ENCODE measurements at regions not wholly inside any gene's neighbourhood (a gene's known extent, or its start where the extent isn't known, plus 50 kb on each side); places are given as distances from the start of the nearest gene placed in this dataset.

DNA sequence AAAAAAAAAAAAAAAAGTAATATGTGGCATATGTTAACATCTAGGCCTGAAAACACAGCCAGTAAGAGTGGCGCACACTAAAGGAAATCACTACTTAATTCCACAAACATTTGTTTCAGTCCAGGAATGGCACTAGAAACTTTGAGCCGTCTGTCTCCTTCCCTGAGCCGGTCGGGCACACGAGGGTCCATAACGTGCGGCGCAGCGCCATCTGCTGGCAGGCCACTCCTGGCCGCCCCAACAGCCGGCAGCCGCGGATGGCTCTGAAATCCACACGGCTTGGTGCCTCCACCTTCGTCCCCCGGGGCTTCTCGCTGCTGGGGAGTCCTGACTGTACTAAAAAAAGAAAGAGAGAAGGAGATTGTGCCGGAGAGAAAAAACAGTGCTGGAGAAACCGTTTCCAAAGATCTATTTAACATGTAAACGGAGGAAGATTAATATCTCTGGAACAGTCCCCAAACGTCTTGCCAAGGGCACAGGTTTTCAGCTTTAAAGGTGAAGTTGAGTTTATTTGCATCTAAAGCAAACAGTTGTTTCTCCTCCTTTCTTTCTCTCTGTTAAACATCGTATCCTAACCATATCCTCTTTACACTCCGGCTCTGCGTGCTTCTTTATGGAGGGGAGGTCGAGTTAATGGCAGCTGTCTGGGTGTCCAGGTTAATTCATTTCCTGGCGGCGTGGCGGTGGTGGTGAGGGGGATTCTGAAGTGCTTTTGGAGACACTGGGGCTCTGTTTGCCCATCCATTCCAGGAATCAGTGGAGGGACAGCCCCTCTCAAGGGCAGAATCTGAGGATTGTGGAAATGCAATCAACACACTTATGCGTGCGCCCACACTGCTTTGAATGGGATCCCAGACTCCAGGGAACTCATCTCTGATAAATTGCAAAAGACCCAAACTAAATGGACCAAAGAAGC lies 611.3 kb upstream of the SALL1 start:
- peaks cover 0 to 3% (median 2%) of the 10 kb centered on the region in 4 donors for H3K4me1 Mint-ChIP-seq
- H3K27ac Mint-ChIP-seq, result no peak overlapping the region
- POLR2A ChIA-PET, result no interaction called here
- H3K9me3 Mint-ChIP-seq, result peaks cover 0 to 34% (median 4%) of the 10 kb centered on the region in 9 donors
- H3K36me3 Mint-ChIP-seq, result peaks cover 0 to 4% (median 0%) of the 10 kb centered on the region in 3 donors
- H3K4me3 Mint-ChIP-seq, result no peak overlapping the region
- H3K27me3 Mint-ChIP-seq, result peaks cover 5 to 36% (median 18%) of the 10 kb centered on the region in 5 donors
- no peak for ATAC-seq
- DNase-seq, result peak in 2 of 10 donors; percentile 1 to 10

DNA sequence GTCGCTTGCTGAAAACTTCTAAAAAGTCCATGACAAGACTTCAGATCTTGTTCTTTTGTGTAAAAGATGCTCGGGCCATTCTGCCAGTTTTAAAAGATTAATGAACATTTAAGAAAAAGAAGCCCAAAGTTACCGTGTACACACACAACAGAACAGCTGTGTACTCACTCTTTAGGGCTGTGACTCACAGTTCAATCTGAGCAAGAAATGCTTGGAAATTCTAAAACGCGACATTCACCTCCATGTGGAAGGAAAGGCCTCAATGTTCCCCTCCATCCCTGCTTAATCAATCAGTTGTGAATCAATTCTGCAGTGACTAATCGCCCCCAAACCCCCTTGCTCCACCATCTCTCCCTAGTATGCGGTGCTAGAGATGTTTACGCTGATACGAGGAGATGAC lies 609.9 kb upstream of the SALL1 start:
- no peak for ATAC-seq
- peaks cover 0 to 21% (median 0%) of the 10 kb centered on the region in 9 donors for H3K9me3 Mint-ChIP-seq
- H3K4me3 Mint-ChIP-seq, result no peak overlapping the region
- peaks cover 0 to 3% (median 2%) of the 10 kb centered on the region in 4 donors for H3K4me1 Mint-ChIP-seq
- no peak overlapping the region for H3K27ac Mint-ChIP-seq
- POLR2A ChIA-PET, result no interaction called here
- H3K36me3 Mint-ChIP-seq, result no peaks in the 10 kb centered on the region
- DNase-seq, result no peak
- peaks cover 2 to 28% (median 13%) of the 10 kb centered on the region in 5 donors for H3K27me3 Mint-ChIP-seq

DNA sequence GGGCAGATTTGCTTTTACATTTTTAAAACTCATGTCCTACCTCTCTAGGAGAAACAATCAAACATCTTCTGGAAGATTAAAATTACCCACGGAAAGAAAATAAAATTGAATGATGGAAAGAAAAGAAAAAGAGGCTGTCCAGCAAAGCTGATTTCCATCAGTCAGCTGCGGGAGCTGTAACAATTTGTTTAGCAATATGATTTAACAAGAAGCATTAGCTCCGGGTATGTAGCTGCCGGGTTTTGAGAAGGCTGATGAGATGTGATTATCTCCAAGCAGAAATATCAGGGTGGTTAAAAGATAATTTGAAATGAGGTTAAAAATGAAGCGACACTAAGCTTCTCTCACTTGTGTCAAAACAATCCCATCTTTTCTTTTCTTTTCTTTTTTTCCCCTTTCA lies 608.9 kb upstream of the SALL1 start:
- Mint-ChIP-seq H3K4me3 (no peak overlapping the region), H3K4me1 (peaks cover 0 to 3% (median 2%) of the 10 kb centered on the region in 4 donors), H3K36me3 (no peaks in the 10 kb centered on the region), H3K9me3 (peaks cover 0 to 21% (median 0%) of the 10 kb centered on the region in 9 donors), H3K27me3 (peaks cover 3 to 31% (median 13%) of the 10 kb centered on the region in 5 donors), H3K27ac (no peak overlapping the region)
- DNase-seq (no peak), ATAC-seq (no peak)
- POLR2A ChIA-PET, result no interaction called here

DNA sequence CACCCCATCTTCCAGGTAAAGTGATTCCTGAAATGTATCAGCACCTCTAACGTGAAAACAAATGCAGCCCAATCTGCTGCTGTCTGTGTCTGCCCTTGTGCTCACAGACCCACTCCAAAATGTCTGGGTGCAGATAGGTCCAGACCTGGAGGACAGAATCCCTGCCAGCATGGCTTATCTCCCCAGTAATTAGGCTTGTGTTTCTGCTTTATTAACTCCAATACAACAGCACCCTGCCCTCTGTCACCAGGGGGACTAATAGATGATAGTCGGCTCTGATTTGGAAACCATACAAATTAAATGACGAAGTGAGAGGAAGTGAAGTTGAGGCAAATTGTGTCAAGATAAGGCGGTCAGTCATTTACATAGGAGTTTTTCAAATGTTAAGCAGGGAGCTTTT lies 608.3 kb upstream of the SALL1 start:
- Mint-ChIP-seq H3K4me1 (peaks cover 0 to 3% (median 2%) of the 10 kb centered on the region in 4 donors), H3K9me3 (peaks cover 0 to 21% (median 0%) of the 10 kb centered on the region in 9 donors), H3K36me3 (no peaks in the 10 kb centered on the region), H3K4me3 (no peak overlapping the region), H3K27ac (no peak overlapping the region), H3K27me3 (peaks cover 3 to 33% (median 13%) of the 10 kb centered on the region in 5 donors)
- DNase-seq (no peak), ATAC-seq (no peak)
- POLR2A ChIA-PET, result no interaction called here

DNA sequence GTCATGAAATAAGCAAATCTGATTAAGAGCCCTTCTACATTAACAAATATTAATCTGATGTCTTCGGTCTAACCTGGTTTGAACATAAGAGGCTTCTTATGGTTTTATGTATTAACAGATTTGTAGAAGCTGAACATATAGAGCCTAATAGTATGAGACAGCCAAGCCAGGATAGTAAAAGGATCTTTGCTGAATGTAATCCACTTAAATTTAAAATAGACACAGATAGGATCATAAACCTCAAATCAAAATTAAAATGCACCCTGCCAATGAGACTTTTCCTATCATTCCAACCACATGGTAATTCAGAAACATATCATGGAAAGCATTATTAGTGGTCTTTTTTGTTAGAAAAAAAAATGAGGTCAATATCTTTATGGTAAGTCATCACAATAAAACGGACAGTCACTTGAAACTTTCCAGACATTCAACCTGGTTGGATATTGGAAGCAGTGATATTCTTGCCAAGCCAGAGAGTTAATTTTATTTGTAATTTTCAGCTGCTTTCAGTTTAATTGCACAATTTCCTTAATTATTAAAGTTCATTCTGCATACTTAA lies 606.9 kb upstream of the SALL1 start:
- POLR2A ChIA-PET, result no interaction called here
- no peak overlapping the region for H3K4me3 Mint-ChIP-seq
- H3K27me3 Mint-ChIP-seq, result peaks cover 3 to 23% (median 11%) of the 10 kb centered on the region in 5 donors
- DNase-seq, result no peak
- no peaks in the 10 kb centered on the region for H3K36me3 Mint-ChIP-seq
- no peak overlapping the region for H3K27ac Mint-ChIP-seq
- H3K4me1 Mint-ChIP-seq, result peaks cover 0 to 3% (median 2%) of the 10 kb centered on the region in 4 donors
- H3K9me3 Mint-ChIP-seq, result peaks cover 0 to 21% (median 0%) of the 10 kb centered on the region in 9 donors
- no peak for ATAC-seq

DNA sequence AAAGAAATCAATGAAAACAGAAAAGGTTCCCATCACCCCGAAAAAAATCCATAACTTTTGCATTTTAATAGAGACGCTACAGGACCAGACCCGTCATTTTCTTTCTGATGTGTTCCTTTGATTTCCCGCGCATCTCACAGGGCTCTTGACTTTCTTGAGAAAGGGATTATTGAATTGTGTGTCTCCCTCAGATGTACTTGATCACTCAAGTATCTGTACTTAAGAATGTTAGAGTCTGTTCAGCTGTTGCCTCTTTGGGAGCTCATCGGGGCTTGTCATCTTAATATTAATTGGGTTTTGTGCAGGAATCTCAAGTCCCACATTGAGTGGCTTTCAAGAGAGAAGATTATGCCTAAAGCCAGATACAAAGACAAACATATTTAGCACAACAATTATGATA lies 606.4 kb upstream of the SALL1 start:
- DNase-seq, result no peak
- H3K9me3 Mint-ChIP-seq, result peaks cover 0 to 21% (median 0%) of the 10 kb centered on the region in 9 donors
- peaks cover 3 to 21% (median 8%) of the 10 kb centered on the region in 5 donors for H3K27me3 Mint-ChIP-seq
- H3K27ac Mint-ChIP-seq, result no peak overlapping the region
- H3K36me3 Mint-ChIP-seq, result no peaks in the 10 kb centered on the region
- POLR2A ChIA-PET, result no interaction called here
- peaks cover 0 to 3% (median 2%) of the 10 kb centered on the region in 4 donors for H3K4me1 Mint-ChIP-seq
- no peak overlapping the region for H3K4me3 Mint-ChIP-seq
- no peak for ATAC-seq

DNA sequence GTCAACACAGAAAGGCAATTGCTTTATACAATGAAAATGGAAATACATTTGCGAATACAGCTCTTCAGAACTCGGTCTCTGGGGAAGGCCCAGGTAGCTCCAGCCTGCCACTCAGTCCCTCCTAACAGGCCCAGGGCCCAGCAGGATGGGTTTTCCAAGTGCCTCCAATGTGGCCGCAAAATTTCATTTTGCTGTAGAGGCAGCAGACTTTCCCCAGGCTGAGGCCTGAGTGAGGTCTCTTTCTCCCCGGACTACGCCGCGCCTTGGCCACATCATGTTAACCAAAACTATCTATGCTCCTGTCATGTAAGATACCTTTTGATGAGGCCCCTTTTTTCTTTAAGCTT lies 606.0 kb upstream of the SALL1 start:
- H3K27ac Mint-ChIP-seq, result no peak overlapping the region
- H3K27me3 Mint-ChIP-seq, result peaks cover 1 to 17% (median 4%) of the 10 kb centered on the region in 5 donors
- no peaks in the 10 kb centered on the region for H3K36me3 Mint-ChIP-seq
- no peak for DNase-seq
- H3K4me1 Mint-ChIP-seq, result peaks cover 0 to 1% (median 0%) of the 10 kb centered on the region in 4 donors
- H3K9me3 Mint-ChIP-seq, result peaks cover 0 to 18% (median 0%) of the 10 kb centered on the region in 9 donors
- POLR2A ChIA-PET, result no interaction called here
- ATAC-seq, result no peak
- H3K4me3 Mint-ChIP-seq, result no peak overlapping the region

DNA sequence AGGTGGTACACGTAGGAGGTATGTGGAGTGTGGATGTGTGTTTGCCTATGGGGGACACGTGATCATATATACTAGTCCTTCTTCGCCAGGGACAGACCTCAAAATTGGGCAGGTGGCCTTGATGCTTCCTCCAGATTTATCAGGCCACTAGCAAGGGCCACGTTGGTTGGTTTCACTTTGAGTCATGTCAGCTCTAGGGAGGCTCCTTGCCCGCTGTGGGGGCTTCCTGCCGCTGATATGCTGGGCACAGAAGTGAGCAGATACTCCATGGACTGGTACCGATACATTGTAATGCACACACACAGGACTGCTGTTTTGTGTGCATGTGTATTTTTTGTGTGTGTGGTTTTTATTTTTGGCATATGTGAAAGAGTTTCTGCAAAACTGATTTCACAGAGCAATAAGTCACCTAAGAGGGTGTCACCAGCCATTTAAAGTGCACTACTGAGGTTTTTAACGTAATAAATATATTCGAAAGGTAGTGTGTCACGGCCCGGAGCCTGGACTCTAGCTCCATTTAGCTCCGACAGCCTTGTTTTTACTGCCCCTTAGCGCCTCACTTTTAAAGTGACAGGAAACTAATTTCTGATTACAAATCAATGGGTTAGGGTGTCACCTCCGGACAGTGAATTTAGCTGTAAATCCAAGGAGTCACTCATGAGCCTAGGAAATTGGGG lies 605.5 kb upstream of the SALL1 start:
- ATAC-seq, result no peak
- Mint-ChIP-seq H3K4me1 (no peaks in the 10 kb centered on the region), H3K27ac (no peak overlapping the region), H3K4me3 (no peak overlapping the region), H3K27me3 (peaks cover 1 to 12% (median 2%) of the 10 kb centered on the region in 5 donors), H3K9me3 (peaks cover 0 to 13% (median 0%) of the 10 kb centered on the region in 9 donors), H3K36me3 (no peaks in the 10 kb centered on the region)
- POLR2A ChIA-PET, result no interaction called here
- DNase-seq, result no peak

DNA sequence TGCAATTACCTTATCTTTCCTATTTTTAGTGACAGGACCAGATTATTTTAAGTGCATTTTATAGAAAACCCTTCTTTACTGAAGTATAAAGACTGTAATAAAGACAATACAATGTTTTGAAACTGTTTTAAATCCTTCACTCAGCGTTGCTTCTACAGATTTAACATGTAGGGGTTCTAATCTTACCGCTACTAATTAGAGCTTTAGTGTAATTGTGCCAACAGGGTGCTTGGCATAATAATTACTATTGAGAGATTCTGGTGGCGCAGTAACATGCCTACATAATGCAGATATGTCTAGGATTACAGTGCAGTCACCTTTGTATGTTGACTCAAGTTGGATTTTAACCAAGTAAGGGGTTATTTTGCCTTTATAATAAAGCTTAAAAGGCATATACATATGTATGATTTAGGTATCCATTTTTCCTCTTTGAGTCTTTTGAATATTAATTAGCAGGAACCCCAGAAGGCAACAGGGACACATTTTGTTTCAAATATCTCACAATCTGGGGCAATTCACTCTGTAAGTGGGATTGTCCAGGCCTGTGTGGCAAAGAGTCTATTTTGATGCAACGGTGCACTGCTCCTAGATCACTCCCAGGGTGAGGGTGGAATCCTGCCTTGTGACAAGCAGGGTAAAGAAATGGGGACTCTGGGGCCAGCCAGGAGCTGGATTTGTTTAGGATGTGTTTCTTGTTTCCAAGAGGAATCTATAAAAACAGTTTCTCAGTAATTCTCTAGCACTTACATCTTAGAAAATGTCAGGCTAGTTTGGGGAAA lies 604.7 kb upstream of the SALL1 start:
- peaks cover 0 to 10% (median 1%) of the 10 kb centered on the region in 5 donors for H3K27me3 Mint-ChIP-seq
- POLR2A ChIA-PET, result no interaction called here
- ATAC-seq (no peak), DNase-seq (no peak)
- H3K27ac Mint-ChIP-seq, result no peak overlapping the region
- no peak overlapping the region for H3K4me3 Mint-ChIP-seq
- peaks cover 0 to 9% (median 0%) of the 10 kb centered on the region in 9 donors for H3K9me3 Mint-ChIP-seq
- H3K36me3 Mint-ChIP-seq, result no peaks in the 10 kb centered on the region
- no peaks in the 10 kb centered on the region for H3K4me1 Mint-ChIP-seq

DNA sequence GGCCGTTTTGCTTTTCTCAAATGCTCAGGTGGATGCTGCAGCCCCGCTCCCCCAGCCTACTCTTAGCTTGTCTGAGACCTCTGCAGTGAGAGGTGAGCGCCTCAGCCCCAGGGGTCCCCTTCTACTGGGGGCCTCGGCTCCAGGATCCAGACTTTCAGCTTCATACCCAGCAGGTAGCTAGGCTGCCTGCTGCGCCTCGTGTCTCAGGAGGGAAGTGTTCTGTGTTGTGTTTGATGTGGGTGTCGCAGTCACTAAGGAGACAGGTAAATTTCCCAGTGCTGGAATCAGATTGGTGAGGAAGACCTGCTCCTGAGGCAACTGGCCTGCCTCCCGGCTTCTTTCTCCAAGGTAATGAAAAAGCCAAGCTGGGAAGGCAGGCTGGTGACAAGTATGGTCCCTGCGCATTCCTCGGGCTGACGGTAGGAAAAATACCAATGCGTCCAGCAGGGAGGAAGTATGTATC lies 604.0 kb upstream of the SALL1 start:
- POLR2A ChIA-PET, result no interaction called here
- H3K9me3 Mint-ChIP-seq, result peaks cover 0 to 9% (median 0%) of the 10 kb centered on the region in 9 donors
- no peaks in the 10 kb centered on the region for H3K4me1 Mint-ChIP-seq
- ATAC-seq (no peak), DNase-seq (no peak)
- no peak overlapping the region for H3K27ac Mint-ChIP-seq
- no peak overlapping the region for H3K4me3 Mint-ChIP-seq
- no peaks in the 10 kb centered on the region for H3K36me3 Mint-ChIP-seq
- peaks cover 0 to 10% (median 1%) of the 10 kb centered on the region in 5 donors for H3K27me3 Mint-ChIP-seq

DNA sequence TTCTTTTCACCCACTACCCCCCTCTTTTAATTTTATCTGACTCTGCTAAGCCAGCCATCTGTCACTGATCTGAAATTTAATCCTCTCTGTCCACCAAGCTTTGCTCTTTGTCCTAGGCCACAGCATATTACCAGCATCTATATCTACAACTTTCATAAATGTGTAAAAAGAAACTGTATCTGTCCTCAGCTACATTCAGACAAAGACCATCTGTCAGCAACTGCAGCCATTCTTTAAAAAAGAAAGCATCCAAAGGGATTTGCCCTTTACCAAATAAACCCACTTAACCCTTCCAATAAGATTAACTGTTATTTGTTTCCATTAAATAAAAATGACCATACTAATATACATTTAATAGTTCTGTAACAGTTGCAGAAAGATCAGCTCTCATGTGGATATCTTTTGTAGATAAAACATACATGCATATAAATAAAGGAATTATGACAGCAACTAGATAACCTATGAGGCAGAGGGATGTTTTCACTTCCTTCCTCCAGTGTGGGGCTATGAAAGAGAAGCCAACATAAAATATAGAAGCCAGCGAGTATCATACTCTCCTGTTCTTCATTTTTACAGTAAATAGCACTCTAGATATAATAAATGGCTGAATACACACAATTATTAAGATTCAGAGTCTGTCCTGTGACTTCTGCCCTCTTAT lies 602.5 kb upstream of the SALL1 start:
- Mint-ChIP-seq H3K9me3 (peaks cover 0 to 3% (median 0%) of the 10 kb centered on the region in 9 donors), H3K4me3 (no peak overlapping the region), H3K36me3 (no peaks in the 10 kb centered on the region), H3K27ac (no peak overlapping the region), H3K4me1 (no peaks in the 10 kb centered on the region), H3K27me3 (peaks cover 0 to 4% (median 0%) of the 10 kb centered on the region in 5 donors)
- ATAC-seq, result no peak
- POLR2A ChIA-PET, result no interaction called here
- no peak for DNase-seq

DNA sequence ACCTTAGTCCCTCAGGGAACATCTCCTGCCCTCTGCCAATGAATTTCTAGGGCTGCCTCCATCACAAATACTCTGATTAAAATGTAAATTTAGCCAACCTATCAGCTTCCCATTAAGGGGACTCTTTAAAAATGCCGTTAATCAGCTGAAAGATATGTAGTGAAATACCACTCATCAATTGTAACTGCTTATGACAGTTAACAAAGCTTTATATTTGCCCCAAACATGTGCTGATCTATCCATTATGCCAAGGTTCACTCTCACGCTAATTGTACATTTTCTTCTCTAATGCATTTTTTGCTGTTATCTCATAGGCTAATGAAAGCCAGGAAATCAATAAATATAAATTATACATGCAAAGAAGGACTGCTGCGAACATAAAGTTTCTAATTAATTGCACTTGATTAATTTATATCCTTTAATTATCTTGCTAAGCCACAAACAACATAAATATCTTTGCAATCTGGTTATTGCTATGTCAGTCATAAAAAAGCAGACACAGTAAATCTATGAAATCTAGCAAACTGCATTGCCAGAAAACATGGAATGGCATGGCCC lies 601.4 kb upstream of the SALL1 start:
- no peaks in the 10 kb centered on the region for H3K4me1 Mint-ChIP-seq
- no peak overlapping the region for H3K27ac Mint-ChIP-seq
- no peak overlapping the region for H3K4me3 Mint-ChIP-seq
- ATAC-seq (no peak), DNase-seq (no peak)
- POLR2A ChIA-PET, result no interaction called here
- no peaks in the 10 kb centered on the region for H3K36me3 Mint-ChIP-seq
- H3K9me3 Mint-ChIP-seq, result peaks cover 0 to 13% (median 0%) of the 10 kb centered on the region in 9 donors
- peaks cover 0 to 4% (median 0%) of the 10 kb centered on the region in 5 donors for H3K27me3 Mint-ChIP-seq
